Testis (tissue), 2 donors: ENCODE measurements at regions not wholly inside any gene's neighbourhood (a gene's known extent, or its start where the extent isn't known, plus 50 kb on each side); places are given as distances from the start of the nearest gene placed in this dataset.

Source experiments
- POLR2A ChIP-seq: fragments of 450-650 bp; IDR thresholded peaks from one replicate; pipeline ENCODE4 v1.6.1; 2017; ENCODE audit warnings: antibody characterized with exemption, mild to moderate bottlenecking, moderate library complexity
- TF ChIP-seq, protein P1 (sequence below), 3 experiments: fragments of 450-650 bp in 2 of 3; fragments of 200-600 bp in 1 of 3; sonication (generic) in 1 of 3; IDR thresholded peaks; one replicate each; pipeline ENCODE4 v1.5.1; 2016 to 2019; ENCODE audit warnings: antibody characterized with exemption in 3 of 3, mild to moderate bottlenecking in 2 of 3, moderate library complexity in 1 of 3

DNA sequence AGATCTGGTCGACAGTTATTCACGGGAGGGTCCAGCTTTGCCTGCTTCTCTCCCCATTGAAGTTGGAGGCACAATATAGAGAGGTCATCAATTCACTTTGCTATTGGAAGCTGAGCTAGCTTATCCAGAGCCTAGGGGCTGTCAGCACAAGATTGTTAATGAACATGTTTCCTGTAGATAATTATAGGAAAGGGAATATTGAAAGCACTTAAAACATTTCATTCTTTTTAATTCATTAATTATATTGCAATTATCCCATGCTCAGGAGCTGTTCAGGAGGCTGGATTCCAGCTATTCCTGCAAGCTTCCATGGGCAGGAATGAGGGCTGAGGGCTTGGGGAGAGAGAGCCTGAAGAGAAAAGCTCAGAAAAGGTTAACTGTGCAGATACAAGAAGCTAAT is 153.1 kb upstream of the BRINP1 start:
- TF ChIP-seq, protein P1, sequence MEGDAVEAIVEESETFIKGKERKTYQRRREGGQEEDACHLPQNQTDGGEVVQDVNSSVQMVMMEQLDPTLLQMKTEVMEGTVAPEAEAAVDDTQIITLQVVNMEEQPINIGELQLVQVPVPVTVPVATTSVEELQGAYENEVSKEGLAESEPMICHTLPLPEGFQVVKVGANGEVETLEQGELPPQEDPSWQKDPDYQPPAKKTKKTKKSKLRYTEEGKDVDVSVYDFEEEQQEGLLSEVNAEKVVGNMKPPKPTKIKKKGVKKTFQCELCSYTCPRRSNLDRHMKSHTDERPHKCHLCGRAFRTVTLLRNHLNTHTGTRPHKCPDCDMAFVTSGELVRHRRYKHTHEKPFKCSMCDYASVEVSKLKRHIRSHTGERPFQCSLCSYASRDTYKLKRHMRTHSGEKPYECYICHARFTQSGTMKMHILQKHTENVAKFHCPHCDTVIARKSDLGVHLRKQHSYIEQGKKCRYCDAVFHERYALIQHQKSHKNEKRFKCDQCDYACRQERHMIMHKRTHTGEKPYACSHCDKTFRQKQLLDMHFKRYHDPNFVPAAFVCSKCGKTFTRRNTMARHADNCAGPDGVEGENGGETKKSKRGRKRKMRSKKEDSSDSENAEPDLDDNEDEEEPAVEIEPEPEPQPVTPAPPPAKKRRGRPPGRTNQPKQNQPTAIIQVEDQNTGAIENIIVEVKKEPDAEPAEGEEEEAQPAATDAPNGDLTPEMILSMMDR (IDR thresholded peaks at IDR 0.05), result no peak
- no peak for TF ChIP-seq POLR2A
